GM23338 (cell line): ENCODE measurements at regions not wholly inside any gene's neighbourhood (a gene's known extent, or its start where the extent isn't known, plus 50 kb on each side); places are given as distances from the start of the nearest gene placed in this dataset.

Experiments used
- EZH2 ChIP-seq: fragments of 200-600 bp; sonication (generic); IDR thresholded peaks from one replicate; pipeline ENCODE4 v1.8.0; 2017; ENCODE audit warnings: antibody characterized with exemption, mild to moderate bottlenecking, low read depth; ENCODE audit not compliant: unreplicated experiment
- NANOG ChIP-seq: IDR thresholded peaks from 2 replicates; pipeline ENCODE4 v1.6.1; 2016; ENCODE audit warnings: antibody characterized with exemption, borderline replicate concordance
- POLR2AphosphoS5 ChIP-seq: IDR thresholded peaks from 2 replicates; pipeline ENCODE4 v1.6.1; 2016; ENCODE audit warnings: antibody characterized with exemption, low read depth
- TF ChIP-seq, protein P1 (sequence below): fragments of 250-450 bp; sonication (Bioruptor Pico); IDR thresholded peaks from 2 replicates; pipeline ENCODE4 v1.5.0; 2020; ENCODE audit warnings: mild to moderate bottlenecking, moderate library complexity
- TF ChIP-seq, protein P2 (sequence below): IDR thresholded peaks from one replicate; pipeline ENCODE4 v1.6.1; 2018; ENCODE audit warnings: antibody characterized with exemption; ENCODE audit not compliant: unreplicated experiment

- TF ChIP-seq, protein P1, sequence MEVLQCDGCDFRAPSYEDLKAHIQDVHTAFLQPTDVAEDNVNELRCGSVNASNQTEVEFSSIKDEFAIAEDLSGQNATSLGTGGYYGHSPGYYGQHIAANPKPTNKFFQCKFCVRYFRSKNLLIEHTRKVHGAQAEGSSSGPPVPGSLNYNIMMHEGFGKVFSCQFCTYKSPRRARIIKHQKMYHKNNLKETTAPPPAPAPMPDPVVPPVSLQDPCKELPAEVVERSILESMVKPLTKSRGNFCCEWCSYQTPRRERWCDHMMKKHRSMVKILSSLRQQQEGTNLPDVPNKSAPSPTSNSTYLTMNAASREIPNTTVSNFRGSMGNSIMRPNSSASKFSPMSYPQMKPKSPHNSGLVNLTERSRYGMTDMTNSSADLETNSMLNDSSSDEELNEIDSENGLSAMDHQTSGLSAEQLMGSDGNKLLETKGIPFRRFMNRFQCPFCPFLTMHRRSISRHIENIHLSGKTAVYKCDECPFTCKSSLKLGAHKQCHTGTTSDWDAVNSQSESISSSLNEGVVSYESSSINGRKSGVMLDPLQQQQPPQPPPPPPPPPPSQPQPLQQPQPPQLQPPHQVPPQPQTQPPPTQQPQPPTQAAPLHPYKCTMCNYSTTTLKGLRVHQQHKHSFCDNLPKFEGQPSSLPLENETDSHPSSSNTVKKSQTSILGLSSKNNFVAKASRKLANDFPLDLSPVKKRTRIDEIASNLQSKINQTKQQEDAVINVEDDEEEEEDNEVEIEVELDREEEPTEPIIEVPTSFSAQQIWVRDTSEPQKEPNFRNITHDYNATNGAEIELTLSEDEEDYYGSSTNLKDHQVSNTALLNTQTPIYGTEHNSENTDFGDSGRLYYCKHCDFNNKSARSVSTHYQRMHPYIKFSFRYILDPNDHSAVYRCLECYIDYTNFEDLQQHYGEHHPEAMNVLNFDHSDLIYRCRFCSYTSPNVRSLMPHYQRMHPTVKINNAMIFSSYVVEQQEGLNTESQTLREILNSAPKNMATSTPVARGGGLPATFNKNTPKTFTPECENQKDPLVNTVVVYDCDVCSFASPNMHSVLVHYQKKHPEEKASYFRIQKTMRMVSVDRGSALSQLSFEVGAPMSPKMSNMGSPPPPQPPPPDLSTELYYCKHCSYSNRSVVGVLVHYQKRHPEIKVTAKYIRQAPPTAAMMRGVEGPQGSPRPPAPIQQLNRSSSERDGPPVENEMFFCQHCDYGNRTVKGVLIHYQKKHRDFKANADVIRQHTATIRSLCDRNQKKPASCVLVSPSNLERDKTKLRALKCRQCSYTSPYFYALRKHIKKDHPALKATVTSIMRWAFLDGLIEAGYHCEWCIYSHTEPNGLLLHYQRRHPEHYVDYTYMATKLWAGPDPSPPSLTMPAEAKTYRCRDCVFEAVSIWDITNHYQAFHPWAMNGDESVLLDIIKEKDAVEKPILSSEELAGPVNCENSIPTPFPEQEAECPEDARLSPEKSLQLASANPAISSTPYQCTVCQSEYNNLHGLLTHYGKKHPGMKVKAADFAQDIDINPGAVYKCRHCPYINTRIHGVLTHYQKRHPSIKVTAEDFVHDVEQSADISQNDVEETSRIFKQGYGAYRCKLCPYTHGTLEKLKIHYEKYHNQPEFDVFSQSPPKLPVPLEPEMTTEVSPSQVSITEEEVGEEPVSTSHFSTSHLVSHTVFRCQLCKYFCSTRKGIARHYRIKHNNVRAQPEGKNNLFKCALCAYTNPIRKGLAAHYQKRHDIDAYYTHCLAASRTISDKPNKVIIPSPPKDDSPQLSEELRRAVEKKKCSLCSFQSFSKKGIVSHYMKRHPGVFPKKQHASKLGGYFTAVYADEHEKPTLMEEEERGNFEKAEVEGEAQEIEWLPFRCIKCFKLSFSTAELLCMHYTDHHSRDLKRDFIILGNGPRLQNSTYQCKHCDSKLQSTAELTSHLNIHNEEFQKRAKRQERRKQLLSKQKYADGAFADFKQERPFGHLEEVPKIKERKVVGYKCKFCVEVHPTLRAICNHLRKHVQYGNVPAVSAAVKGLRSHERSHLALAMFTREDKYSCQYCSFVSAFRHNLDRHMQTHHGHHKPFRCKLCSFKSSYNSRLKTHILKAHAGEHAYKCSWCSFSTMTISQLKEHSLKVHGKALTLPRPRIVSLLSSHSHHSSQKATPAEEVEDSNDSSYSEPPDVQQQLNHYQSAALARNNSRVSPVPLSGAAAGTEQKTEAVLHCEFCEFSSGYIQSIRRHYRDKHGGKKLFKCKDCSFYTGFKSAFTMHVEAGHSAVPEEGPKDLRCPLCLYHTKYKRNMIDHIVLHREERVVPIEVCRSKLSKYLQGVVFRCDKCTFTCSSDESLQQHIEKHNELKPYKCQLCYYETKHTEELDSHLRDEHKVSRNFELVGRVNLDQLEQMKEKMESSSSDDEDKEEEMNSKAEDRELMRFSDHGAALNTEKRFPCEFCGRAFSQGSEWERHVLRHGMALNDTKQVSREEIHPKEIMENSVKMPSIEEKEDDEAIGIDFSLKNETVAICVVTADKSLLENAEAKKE (CRISPR knock-in tag), result no peak
- TF ChIP-seq POLR2AphosphoS5 (no peak), NANOG (no peak), EZH2 (no peak)
- TF ChIP-seq, protein P2, sequence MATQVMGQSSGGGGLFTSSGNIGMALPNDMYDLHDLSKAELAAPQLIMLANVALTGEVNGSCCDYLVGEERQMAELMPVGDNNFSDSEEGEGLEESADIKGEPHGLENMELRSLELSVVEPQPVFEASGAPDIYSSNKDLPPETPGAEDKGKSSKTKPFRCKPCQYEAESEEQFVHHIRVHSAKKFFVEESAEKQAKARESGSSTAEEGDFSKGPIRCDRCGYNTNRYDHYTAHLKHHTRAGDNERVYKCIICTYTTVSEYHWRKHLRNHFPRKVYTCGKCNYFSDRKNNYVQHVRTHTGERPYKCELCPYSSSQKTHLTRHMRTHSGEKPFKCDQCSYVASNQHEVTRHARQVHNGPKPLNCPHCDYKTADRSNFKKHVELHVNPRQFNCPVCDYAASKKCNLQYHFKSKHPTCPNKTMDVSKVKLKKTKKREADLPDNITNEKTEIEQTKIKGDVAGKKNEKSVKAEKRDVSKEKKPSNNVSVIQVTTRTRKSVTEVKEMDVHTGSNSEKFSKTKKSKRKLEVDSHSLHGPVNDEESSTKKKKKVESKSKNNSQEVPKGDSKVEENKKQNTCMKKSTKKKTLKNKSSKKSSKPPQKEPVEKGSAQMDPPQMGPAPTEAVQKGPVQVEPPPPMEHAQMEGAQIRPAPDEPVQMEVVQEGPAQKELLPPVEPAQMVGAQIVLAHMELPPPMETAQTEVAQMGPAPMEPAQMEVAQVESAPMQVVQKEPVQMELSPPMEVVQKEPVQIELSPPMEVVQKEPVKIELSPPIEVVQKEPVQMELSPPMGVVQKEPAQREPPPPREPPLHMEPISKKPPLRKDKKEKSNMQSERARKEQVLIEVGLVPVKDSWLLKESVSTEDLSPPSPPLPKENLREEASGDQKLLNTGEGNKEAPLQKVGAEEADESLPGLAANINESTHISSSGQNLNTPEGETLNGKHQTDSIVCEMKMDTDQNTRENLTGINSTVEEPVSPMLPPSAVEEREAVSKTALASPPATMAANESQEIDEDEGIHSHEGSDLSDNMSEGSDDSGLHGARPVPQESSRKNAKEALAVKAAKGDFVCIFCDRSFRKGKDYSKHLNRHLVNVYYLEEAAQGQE, result no peak
Observed at GRCh38 chr2:67213677-67214402, 183.3 kb upstream of the ETAA1 start (continued).
